HG03095 (cell line): ENCODE measurements at regions not wholly inside any gene's neighbourhood (a gene's known extent, or its start where the extent isn't known, plus 50 kb on each side); places are given as distances from the start of the nearest gene placed in this dataset.

ENCODE experiments used
- ATAC-seq: cut with Tn5 transposase; IDR thresholded peaks from one replicate; pipeline ENCODE4 v1.9.1; 2021; ENCODE audit warnings: moderate library complexity; ENCODE audit not compliant: unreplicated experiment

- ATAC-seq: no peak
These were observed 242.9 kb downstream of the WNT5A start for GRCh38 chr3:55244247-55244646.

GRCh38 chr3:55243678-55244077, 243.4 kb downstream of the WNT5A start:
- no peak for ATAC-seq

- no peak for ATAC-seq
These were observed 244.2 kb downstream of the WNT5A start for GRCh38 chr3:55242921-55243320.

- ATAC-seq: no peak
These were observed 246.0 kb downstream of the WNT5A start for GRCh38 chr3:55241098-55241497.

- no peak for ATAC-seq
These were observed 251.7 kb downstream of the WNT5A start for GRCh38 chr3:55235416-55235815.

GRCh38 chr3:55226696-55227095, 260.4 kb downstream of the WNT5A start:
- ATAC-seq: no peak

- no peak for ATAC-seq
These were observed 268.5 kb downstream of the WNT5A start for GRCh38 chr3:55218577-55218976.

- ATAC-seq: no peak
These were observed 279.4 kb downstream of the WNT5A start for GRCh38 chr3:55207744-55208143.

GRCh38 chr3:55205990-55206389, 278.1 kb upstream of the LRTM1 start:
- ATAC-seq: no peak

GRCh38 chr3:55204417-55204816, 276.6 kb upstream of the LRTM1 start:
- ATAC-seq: no peak

GRCh38 chr3:55203546-55203945, 275.7 kb upstream of the LRTM1 start:
- no peak for ATAC-seq

- ATAC-seq: no peak
These were observed 275.1 kb upstream of the LRTM1 start for GRCh38 chr3:55203006-55203405.

GRCh38 chr3:55202326-55202725, 274.5 kb upstream of the LRTM1 start:
- no peak for ATAC-seq

- ATAC-seq: no peak
These were observed 273.9 kb upstream of the LRTM1 start for GRCh38 chr3:55201779-55202178.

- ATAC-seq: no peak
These were observed 273.0 kb upstream of the LRTM1 start for GRCh38 chr3:55200906-55201305.

- ATAC-seq: no peak
These were observed 270.7 kb upstream of the LRTM1 start for GRCh38 chr3:55198554-55198953.

GRCh38 chr3:55197021-55197420, 269.2 kb upstream of the LRTM1 start:
- ATAC-seq: no peak

- no peak for ATAC-seq
These were observed 268.6 kb upstream of the LRTM1 start for GRCh38 chr3:55196495-55196894.

GRCh38 chr3:55194376-55194775, 266.5 kb upstream of the LRTM1 start:
- ATAC-seq: no peak

GRCh38 chr3:55191911-55192775, 264.3 kb upstream of the LRTM1 start:
- ATAC-seq: no peak

- ATAC-seq: no peak
These were observed 262.5 kb upstream of the LRTM1 start for GRCh38 chr3:55190331-55190730.

GRCh38 chr3:55189359-55189801, 261.5 kb upstream of the LRTM1 start:
- no peak for ATAC-seq

- ATAC-seq: no peak
These were observed 257.5 kb upstream of the LRTM1 start for GRCh38 chr3:55185380-55185779.
